Calu3 (cell line): ENCODE measurements at regions not wholly inside any gene's neighbourhood (a gene's known extent, or its start where the extent isn't known, plus 50 kb on each side); places are given as distances from the start of the nearest gene placed in this dataset.

ENCODE experiments used
- BruUV-seq: library from RNA; stranded (reverse); fragments of 400-500 nt; replicated peaks from 2 replicates; lab custom pipeline; 2021; lab: Mats Ljungman, UMichigan
- CTCF ChIA-PET: fragments of 300-600 bp; sonication (Branson Sonifier 250); formaldehyde crosslinking; loops from one replicate; lab custom pipeline; 2022; ENCODE audit warnings: antibody characterized with exemption; lab: Charles Lee
- DNase-seq: peaks from one replicate; pipeline ENCODE4 v3.0.0; 2022
- H3K27ac Mint-ChIP-seq: one replicate; pipeline ENCODE4 v1.8.0; 2022; ENCODE audit warnings: mixed read lengths; ENCODE audit not compliant: unreplicated experiment
- H3K27me3 Mint-ChIP-seq: one replicate; pipeline ENCODE4 v1.8.0; 2022; ENCODE audit warnings: mixed read lengths; ENCODE audit not compliant: unreplicated experiment
- H3K36me3 Mint-ChIP-seq: one replicate; pipeline ENCODE4 v1.8.0; 2022; ENCODE audit warnings: mild to moderate bottlenecking, moderate library complexity, mixed read lengths; ENCODE audit not compliant: insufficient read depth, unreplicated experiment
- H3K4me1 Mint-ChIP-seq: one replicate; pipeline ENCODE4 v1.8.0; 2022; ENCODE audit warnings: mild to moderate bottlenecking, low read depth, mixed read lengths; ENCODE audit not compliant: unreplicated experiment
- H3K4me3 Mint-ChIP-seq: one replicate; pipeline ENCODE4 v1.8.0; 2022; ENCODE audit warnings: mild to moderate bottlenecking, low read depth, moderate library complexity, mixed read lengths; ENCODE audit not compliant: unreplicated experiment
- H3K9me3 Mint-ChIP-seq: one replicate; pipeline ENCODE4 v1.8.0; 2022; ENCODE audit warnings: low read depth, mixed read lengths; ENCODE audit not compliant: unreplicated experiment
- CTCF ChIP-seq: fragments of 200-600 bp; IDR thresholded peaks from one replicate; pipeline ENCODE4 v1.8.0; 2022; ENCODE audit warnings: antibody characterized with exemption; ENCODE audit not compliant: unreplicated experiment
- intact Hi-C: fragments of 100-400 bp; cut with micrococcal nuclease; formaldehyde crosslinking; loops from one replicate; pipeline ENCODE4 v1.10.0; 2022; ENCODE audit not compliant: unreplicated experiment

- Mint-ChIP-seq H3K9me3 (peaks cover 2% of the 10 kb centered on the region), H3K4me3 (no peak overlapping the region), H3K36me3 (no peaks in the 10 kb centered on the region), H3K27ac (no peak overlapping the region), H3K4me1 (peaks cover 17% of the 10 kb centered on the region), H3K27me3 (no peaks in the 10 kb centered on the region)
- DNase-seq, result no peak
- BruUV-seq, result no TSS peak
- CTCF ChIA-PET, result no interaction called here
- TF ChIP-seq CTCF, result no peak
- intact Hi-C loops, result loop anchor here (10.0 kb wide), 1 partner anchor 536 kb away; the partner anchor contains the start of gene PPA2
Measured at GRCh38 chr4:104938624-104939023, 208.1 kb upstream of the TET2 start.

DNA sequence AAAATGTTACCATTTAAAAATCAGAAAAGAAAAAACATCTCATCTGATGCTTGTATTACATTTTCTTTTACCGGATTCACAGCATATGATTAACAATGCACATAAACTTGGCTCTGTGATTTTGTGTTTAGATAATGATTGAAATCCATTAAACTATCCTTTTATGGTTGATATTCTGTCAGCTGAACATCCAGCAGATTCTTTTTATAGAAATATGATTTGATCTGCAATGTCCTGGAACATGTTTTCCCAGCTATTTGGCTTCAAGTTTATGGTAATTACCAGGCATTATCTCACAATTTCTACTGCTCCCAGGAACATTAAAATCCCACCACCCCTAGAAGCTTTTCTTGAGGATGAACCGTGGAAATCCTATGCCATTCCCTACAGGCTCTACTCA, 205.7 kb upstream of the TET2 start:
- CTCF ChIA-PET, result interaction anchor here (0.9 to 1.5 kb wide), 2 partner anchors 10 to 26 kb away, joined by 3 read pairs; no protein-coding TSS in a partner anchor

GRCh38 chr4:104941661-104942062, 205.0 kb upstream of the TET2 start:
- H3K4me1 Mint-ChIP-seq, result peaks cover 23% of the 10 kb centered on the region
- H3K9me3 Mint-ChIP-seq, result peaks cover 2% of the 10 kb centered on the region
- peak overlapping the region; percentile 54 for H3K27ac Mint-ChIP-seq
- TF ChIP-seq CTCF, result no peak
- no peak for DNase-seq
- no peaks in the 10 kb centered on the region for H3K36me3 Mint-ChIP-seq
- no peak overlapping the region for H3K4me3 Mint-ChIP-seq
- BruUV-seq, result no TSS peak
- no peaks in the 10 kb centered on the region for H3K27me3 Mint-ChIP-seq
- intact Hi-C loops, result loop anchor here (1.0 kb wide), 1 partner anchor 25 kb away; no protein-coding TSS in a partner anchor
- CTCF ChIA-PET, result interaction anchor here (0.9 to 1.5 kb wide), 2 partner anchors 11 to 25 kb away, joined by 3 read pairs; no protein-coding TSS in a partner anchor

More for the DNA sequence above, 205.7 kb upstream of the TET2 start:
- peak overlapping the region; percentile 54 for H3K27ac Mint-ChIP-seq
- H3K9me3 Mint-ChIP-seq, result peaks cover 2% of the 10 kb centered on the region
- no peak overlapping the region for H3K4me3 Mint-ChIP-seq
- no peak for DNase-seq
- no TSS peak for BruUV-seq
- intact Hi-C loops, result loop anchor here (1.0 kb wide), 1 partner anchor 25 kb away; no protein-coding TSS in a partner anchor
- TF ChIP-seq CTCF, result no peak
- peaks cover 23% of the 10 kb centered on the region for H3K4me1 Mint-ChIP-seq
- no peaks in the 10 kb centered on the region for H3K36me3 Mint-ChIP-seq
- no peaks in the 10 kb centered on the region for H3K27me3 Mint-ChIP-seq

- H3K27me3 Mint-ChIP-seq, result no peaks in the 10 kb centered on the region
- peak overlapping the region; percentile 19 for H3K27ac Mint-ChIP-seq
- intact Hi-C loops, result no loop called here
- H3K4me3 Mint-ChIP-seq, result no peak overlapping the region
- CTCF ChIA-PET, result no interaction called here
- no peak for DNase-seq
- BruUV-seq, result no TSS peak
- H3K36me3 Mint-ChIP-seq, result no peaks in the 10 kb centered on the region
- H3K4me1 Mint-ChIP-seq, result peaks cover 23% of the 10 kb centered on the region
- no peak for TF ChIP-seq CTCF
- H3K9me3 Mint-ChIP-seq, result peaks cover 2% of the 10 kb centered on the region
Measured at GRCh38 chr4:104942990-104943743, 203.5 kb upstream of the TET2 start.
